HG03575 (cell line): ENCODE measurements at regions not wholly inside any gene's neighbourhood (a gene's known extent, or its start where the extent isn't known, plus 50 kb on each side); places are given as distances from the start of the nearest gene placed in this dataset.

ENCODE experiments used
- ATAC-seq: cut with Tn5 transposase; IDR thresholded peaks from one replicate; pipeline ENCODE4 v1.9.1; 2021; ENCODE audit not compliant: unreplicated experiment, insufficient number of reproducible peaks, low FRiP score; ENCODE audit errors: extremely low read depth

GRCh38 chr22:47333625-47334024, 571.2 kb downstream of the TBC1D22A start:
- no peak for ATAC-seq

GRCh38 chr22:47332246-47332980, 570.0 kb downstream of the TBC1D22A start:
- no peak for ATAC-seq

- ATAC-seq: no peak
Measured at GRCh38 chr22:47331750-47332149, 569.3 kb downstream of the TBC1D22A start.

GRCh38 chr22:47329727-47330650, 567.5 kb downstream of the TBC1D22A start:
- no peak for ATAC-seq

- no peak for ATAC-seq
Measured at GRCh38 chr22:47328550-47329243, 566.2 kb downstream of the TBC1D22A start.

GRCh38 chr22:47327241-47327640, 564.8 kb downstream of the TBC1D22A start:
- ATAC-seq: no peak

- no peak for ATAC-seq
Measured at GRCh38 chr22:47325249-47325648, 562.8 kb downstream of the TBC1D22A start.

- ATAC-seq: no peak
Measured at GRCh38 chr22:47324435-47324990, 562.1 kb downstream of the TBC1D22A start.

GRCh38 chr22:47323518-47323917, 561.1 kb downstream of the TBC1D22A start:
- no peak for ATAC-seq

- no peak for ATAC-seq
Measured at GRCh38 chr22:47322854-47323253, 560.4 kb downstream of the TBC1D22A start.

- no peak for ATAC-seq
Measured at GRCh38 chr22:47320560-47320959, 558.1 kb downstream of the TBC1D22A start.

- no peak for ATAC-seq
Measured at GRCh38 chr22:47318041-47318737, 555.7 kb downstream of the TBC1D22A start.

- ATAC-seq: no peak
Measured at GRCh38 chr22:47315862-47316419, 553.5 kb downstream of the TBC1D22A start.

- no peak for ATAC-seq
Measured at GRCh38 chr22:47310601-47311000, 548.2 kb downstream of the TBC1D22A start.

- ATAC-seq: no peak
Measured at GRCh38 chr22:47309946-47310345, 547.5 kb downstream of the TBC1D22A start.

GRCh38 chr22:47309476-47309875, 547.0 kb downstream of the TBC1D22A start:
- no peak for ATAC-seq

- ATAC-seq: no peak
Measured at GRCh38 chr22:47308886-47309285, 546.4 kb downstream of the TBC1D22A start.

- ATAC-seq: no peak
Measured at GRCh38 chr22:47307822-47308221, 545.4 kb downstream of the TBC1D22A start.
